ENCODE measurements at regions not wholly inside any gene's neighbourhood (a gene's known extent, or its start where the extent isn't known, plus 50 kb on each side); places are given as distances from the start of the nearest gene placed in this dataset.
"Not testable (repeated sequence)": the region's sequence is repeated elsewhere in the genome, so short reads cannot be mapped to it uniquely, and the experiment has no call there.

- no peak for DNase-seq (ENCODE audit: low read depth in 2 of 2)
Measured at GRCh38 chr2:21332993-21333625, 209.3 kb downstream of the TDRD15 start.

GRCh38 chr2:21333684-21334083 lies 209.9 kb downstream of the TDRD15 start:
- no peak for DNase-seq (ENCODE audit: low read depth in 2 of 2)

- no peak for DNase-seq (ENCODE audit: low read depth in 2 of 2)
Measured at GRCh38 chr2:21346984-21347383, 223.2 kb downstream of the TDRD15 start.

- DNase-seq (ENCODE audit: low read depth in 2 of 2): no peak
Measured at GRCh38 chr2:21353879-21354679, 230.3 kb downstream of the TDRD15 start.

GRCh38 chr2:21356086-21356856 lies 232.5 kb downstream of the TDRD15 start:
- DNase-seq (ENCODE audit: low read depth in 2 of 2): no peak

GRCh38 chr2:21356857-21357255 lies 233.1 kb downstream of the TDRD15 start:
- DNase-seq (ENCODE audit: low read depth in 2 of 2): no peak

- no peak for DNase-seq (ENCODE audit: low read depth in 2 of 2)
Measured at GRCh38 chr2:21358976-21359375, 235.2 kb downstream of the TDRD15 start.

- no peak for DNase-seq (ENCODE audit: low read depth in 2 of 2)
Measured at GRCh38 chr2:21361384-21361783, 237.6 kb downstream of the TDRD15 start.

GRCh38 chr2:21361957-21362486 lies 238.3 kb downstream of the TDRD15 start:
- no peak for DNase-seq (ENCODE audit: low read depth in 2 of 2)

GRCh38 chr2:21363364-21363763 lies 239.6 kb downstream of the TDRD15 start:
- DNase-seq (ENCODE audit: low read depth in 2 of 2): no peak

- no peak for DNase-seq (ENCODE audit: low read depth in 2 of 2)
Measured at GRCh38 chr2:21367421-21367820, 243.7 kb downstream of the TDRD15 start.

GRCh38 chr2:21369787-21370186 lies 246.0 kb downstream of the TDRD15 start:
- DNase-seq (ENCODE audit: low read depth in 2 of 2): no peak

GRCh38 chr2:21371499-21372003 lies 247.8 kb downstream of the TDRD15 start:
- no peak for DNase-seq (ENCODE audit: low read depth in 2 of 2)

GRCh38 chr2:21372654-21373053 lies 248.9 kb downstream of the TDRD15 start:
- DNase-seq (ENCODE audit: low read depth in 2 of 2): no peak

- no peak for DNase-seq (ENCODE audit: low read depth in 2 of 2)
Measured at GRCh38 chr2:21376864-21377263, 253.1 kb downstream of the TDRD15 start.

GRCh38 chr2:21379140-21379539 lies 255.4 kb downstream of the TDRD15 start:
- DNase-seq (ENCODE audit: low read depth in 2 of 2): no peak

GRCh38 chr2:21379668-21380067 lies 255.9 kb downstream of the TDRD15 start:
- not testable (repeated sequence) for DNase-seq (ENCODE audit: low read depth in 2 of 2)

- no peak for DNase-seq (ENCODE audit: low read depth in 2 of 2)
Measured at GRCh38 chr2:21381421-21381820, 257.7 kb downstream of the TDRD15 start.

- no peak for DNase-seq (ENCODE audit: low read depth in 2 of 2)
Measured at GRCh38 chr2:21382701-21383520, 259.1 kb downstream of the TDRD15 start.

GRCh38 chr2:21386666-21387065 lies 262.9 kb downstream of the TDRD15 start:
- no peak for DNase-seq (ENCODE audit: low read depth in 2 of 2)

GRCh38 chr2:21392649-21393048 lies 268.9 kb downstream of the TDRD15 start:
- DNase-seq (ENCODE audit: low read depth in 2 of 2): no peak
